PC-9 (cell line): ENCODE measurements at regions not wholly inside any gene's neighbourhood (a gene's known extent, or its start where the extent isn't known, plus 50 kb on each side); places are given as distances from the start of the nearest gene placed in this dataset.

Experiments used
- EZH2 ChIP-seq: fragments of 200-600 bp; sonication (generic); IDR thresholded peaks from 2 replicates; pipeline ENCODE4 v1.8.0; 2017; ENCODE audit warnings: antibody characterized with exemption, low read depth
- TF ChIP-seq, protein P1 (sequence below): fragments of 200-600 bp; sonication (generic); conservative IDR thresholded peaks from 2 replicates; pipeline ENCODE4 v1.6.1; 2017; ENCODE audit warnings: mixed run types, antibody characterized with exemption, mild to moderate bottlenecking, moderate library complexity

DNA sequence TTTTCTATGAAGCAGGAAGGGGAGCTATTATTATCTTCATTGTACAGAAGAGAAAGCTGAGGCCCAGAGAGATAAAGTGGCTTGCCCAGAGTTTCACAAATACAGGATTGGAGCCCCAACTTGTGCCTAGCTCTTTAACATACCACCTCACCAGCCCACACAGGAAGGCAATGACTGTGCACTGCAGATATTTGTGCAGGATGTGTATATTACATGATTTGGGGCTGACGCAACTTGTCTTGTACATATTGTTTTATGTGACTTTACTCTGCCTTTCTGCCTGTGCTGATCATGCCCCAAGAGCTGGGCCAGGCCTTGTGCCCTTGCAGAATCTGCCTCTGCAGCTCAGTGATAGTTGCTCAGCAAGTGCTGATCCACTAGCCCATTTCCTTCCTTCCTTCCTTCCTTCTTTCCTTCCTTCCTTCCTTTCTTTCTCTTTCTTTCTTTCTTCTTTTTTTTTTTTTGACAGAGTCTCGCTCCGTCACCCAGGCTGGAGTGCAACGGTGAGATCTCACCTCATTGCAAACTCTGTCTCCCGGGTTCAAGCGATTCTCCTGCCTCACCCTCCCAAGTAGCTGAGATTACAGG lies 106.6 kb upstream of the TBCA start:
- TF ChIP-seq, protein P1, sequence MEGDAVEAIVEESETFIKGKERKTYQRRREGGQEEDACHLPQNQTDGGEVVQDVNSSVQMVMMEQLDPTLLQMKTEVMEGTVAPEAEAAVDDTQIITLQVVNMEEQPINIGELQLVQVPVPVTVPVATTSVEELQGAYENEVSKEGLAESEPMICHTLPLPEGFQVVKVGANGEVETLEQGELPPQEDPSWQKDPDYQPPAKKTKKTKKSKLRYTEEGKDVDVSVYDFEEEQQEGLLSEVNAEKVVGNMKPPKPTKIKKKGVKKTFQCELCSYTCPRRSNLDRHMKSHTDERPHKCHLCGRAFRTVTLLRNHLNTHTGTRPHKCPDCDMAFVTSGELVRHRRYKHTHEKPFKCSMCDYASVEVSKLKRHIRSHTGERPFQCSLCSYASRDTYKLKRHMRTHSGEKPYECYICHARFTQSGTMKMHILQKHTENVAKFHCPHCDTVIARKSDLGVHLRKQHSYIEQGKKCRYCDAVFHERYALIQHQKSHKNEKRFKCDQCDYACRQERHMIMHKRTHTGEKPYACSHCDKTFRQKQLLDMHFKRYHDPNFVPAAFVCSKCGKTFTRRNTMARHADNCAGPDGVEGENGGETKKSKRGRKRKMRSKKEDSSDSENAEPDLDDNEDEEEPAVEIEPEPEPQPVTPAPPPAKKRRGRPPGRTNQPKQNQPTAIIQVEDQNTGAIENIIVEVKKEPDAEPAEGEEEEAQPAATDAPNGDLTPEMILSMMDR: no peak
- TF ChIP-seq EZH2: no peak
